ENCODE measurements at regions not wholly inside any gene's neighbourhood (a gene's known extent, or its start where the extent isn't known, plus 50 kb on each side); places are given as distances from the start of the nearest gene placed in this dataset.

GRCh38 chr6:41408982-41409381, 73.6 kb downstream of the NCR2 start:
- DNase-seq (ENCODE audit: low read depth, low spot score) (no peak), FAIRE-seq (no peak)
- dilution Hi-C loops (cut with MboI; ENCODE audit: extremely low pct_ligation_motif_present, low sequenced_read_pairs): no loop called here
- H3K9me3 ChIP-seq (replicated peaks; ENCODE audit: control insufficient read depth, insufficient read depth, low read length): no peaks in the 10 kb centered on the region
- H3K36me3 ChIP-seq (ENCODE audit: control insufficient read depth in 2 of 2, extremely low read depth in 1 of 2, insufficient read depth in 2 of 2, low read length in 2 of 2): no peaks in the 10 kb centered on the region
- H4K20me1 ChIP-seq (replicated peaks; ENCODE audit: control insufficient read depth, extremely low read depth, insufficient read depth, low read length): no peaks in the 10 kb centered on the region
- H3K27ac ChIP-seq (ENCODE audit: insufficient read depth, low read depth, low read length): no peak overlapping the region
- H3K9me1 ChIP-seq (replicated peaks; ENCODE audit: control insufficient read depth, extremely low read depth, insufficient read depth, low read length): no peaks in the 10 kb centered on the region
- ChIA-PET POLR2A (no interaction called here), CTCF (interaction anchor here (0.8 to 1.2 kb wide), 2 partner anchors 9 to 34 kb away, joined by 3 read pairs; no protein-coding TSS in a partner anchor)
- no peak overlapping the region for H2AFZ ChIP-seq (ENCODE audit: low read depth, low read length)
- TF ChIP-seq FOS (IDR thresholded peaks at IDR 0.05; ENCODE audit: borderline replicate concordance, insufficient read depth, low read length) (no peak), EZH2 (IDR thresholded peaks at IDR 0.05; ENCODE audit: borderline replicate concordance, low read depth, low read length, severe bottlenecking) (peak; percentile 55), POLR2AphosphoS5 (IDR thresholded peaks at IDR 0.05; ENCODE audit: insufficient read depth, low read depth, low read length) (no peak)
- no peak overlapping the region for H3K9ac ChIP-seq (replicated peaks; ENCODE audit: extremely low read depth, insufficient read depth, low read length)
- H3K4me1 ChIP-seq (ENCODE audit: control insufficient read depth, extremely low read depth, insufficient read depth, low read length): no peaks in the 10 kb centered on the region
- intact Hi-C loops (cut with micrococcal nuclease): no loop called here
- no peak overlapping the region for H3K4me3 ChIP-seq (replicated peaks in 1 of 3; ENCODE audit: insufficient read depth in 1 of 3, low read depth in 1 of 3, low read length in 3 of 3)
- no TSS peak for BruUV-seq (replicated peaks)
- no peaks in the 10 kb centered on the region for H3K79me2 ChIP-seq (ENCODE audit: control insufficient read depth, insufficient read depth, low read length)
- H3K27me3 ChIP-seq (ENCODE audit: control insufficient read depth in 2 of 2, insufficient read depth in 2 of 2, low read length in 2 of 2): peaks cover 31 to 38% of the 10 kb centered on the region in 2 experiments
- no peak overlapping the region for H3K4me2 ChIP-seq (ENCODE audit: insufficient read depth, low read length)

DNA sequence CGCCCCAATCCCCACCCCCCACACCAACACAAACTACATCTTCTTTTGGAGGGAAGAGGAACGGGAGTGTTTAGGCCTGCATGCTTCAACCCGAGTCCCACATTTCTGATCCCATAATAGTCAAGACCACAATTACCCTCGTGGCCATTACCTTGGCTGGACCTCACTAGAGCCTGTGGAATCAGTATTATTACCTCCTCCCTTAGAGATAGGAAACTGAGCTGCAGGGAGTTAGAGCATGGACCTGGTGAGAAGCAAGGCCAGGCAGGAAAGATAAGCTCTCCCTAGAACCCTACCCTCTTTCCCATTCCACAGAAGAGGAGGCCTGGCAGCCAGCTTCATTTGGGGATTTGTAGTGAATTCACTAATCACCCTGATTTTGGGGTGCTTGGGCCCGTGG, 74.1 kb downstream of the NCR2 start:
- Histone ChIP-seq H3K4me3 (replicated peaks in 1 of 3; ENCODE audit: insufficient read depth in 1 of 3, low read depth in 1 of 3, low read length in 3 of 3) (no peak overlapping the region), H3K4me2 (ENCODE audit: insufficient read depth, low read length) (no peak overlapping the region), H3K4me1 (ENCODE audit: control insufficient read depth, extremely low read depth, insufficient read depth, low read length) (no peaks in the 10 kb centered on the region), H3K9ac (replicated peaks; ENCODE audit: extremely low read depth, insufficient read depth, low read length) (no peak overlapping the region), H3K9me1 (replicated peaks; ENCODE audit: control insufficient read depth, extremely low read depth, insufficient read depth, low read length) (no peaks in the 10 kb centered on the region), H4K20me1 (replicated peaks; ENCODE audit: control insufficient read depth, extremely low read depth, insufficient read depth, low read length) (no peaks in the 10 kb centered on the region), H3K36me3 (ENCODE audit: control insufficient read depth in 2 of 2, extremely low read depth in 1 of 2, insufficient read depth in 2 of 2, low read length in 2 of 2) (no peaks in the 10 kb centered on the region), H3K27me3 (ENCODE audit: control insufficient read depth in 2 of 2, insufficient read depth in 2 of 2, low read length in 2 of 2) (peaks cover 32 to 38% of the 10 kb centered on the region in 2 experiments), H2AFZ (ENCODE audit: low read depth, low read length) (no peak overlapping the region), H3K9me3 (replicated peaks; ENCODE audit: control insufficient read depth, insufficient read depth, low read length) (no peaks in the 10 kb centered on the region), H3K27ac (ENCODE audit: insufficient read depth, low read depth, low read length) (no peak overlapping the region), H3K79me2 (ENCODE audit: control insufficient read depth, insufficient read depth, low read length) (no peaks in the 10 kb centered on the region)
- POLR2A ChIA-PET: no interaction called here
- peak; percentile 38 for TF ChIP-seq EZH2 (IDR thresholded peaks at IDR 0.05; ENCODE audit: borderline replicate concordance, low read depth, low read length, severe bottlenecking)
- TF ChIP-seq GATA2 (IDR thresholded peaks at IDR 0.05; ENCODE audit: insufficient read depth, insufficient read length, low read depth, low read length): no peak
- no TSS peak for BruUV-seq (replicated peaks)
- dilution Hi-C loops (cut with MboI; ENCODE audit: extremely low pct_ligation_motif_present, low sequenced_read_pairs) (no loop called here), intact Hi-C loops (cut with micrococcal nuclease) (no loop called here)
- DNase-seq (ENCODE audit: low read depth, low spot score) (no peak), FAIRE-seq (no peak)
- CTCF ChIA-PET: interaction anchor here (1.2 kb wide), 1 partner anchor 33 kb away, joined by 3 read pairs; no protein-coding TSS in a partner anchor
